Memory B cell (primary cell): ENCODE measurements at regions not wholly inside any gene's neighbourhood (a gene's known extent, or its start where the extent isn't known, plus 50 kb on each side); places are given as distances from the start of the nearest gene placed in this dataset.
A peak's percentile ranks its signal among the peaks of the same experiment; 100 is the strongest.
"Not testable (repeated sequence)": the region's sequence is repeated elsewhere in the genome, so short reads cannot be mapped to it uniquely, and the experiment has no call there.

Source experiments
- ATAC-seq: fragments of 150-1000 bp; cut with Tn5 transposase; 2 replicates; pipeline ENCODE4 v1.10.0; 2021; ENCODE audit warnings: low read depth, mild to moderate bottlenecking, moderate library complexity
- DNase-seq, 2 donors: peaks; one replicate each; pipeline ENCODE4 v3.0.0; 2022; ENCODE audit warnings: low spot score in 2 of 2
- H3K27ac Mint-ChIP-seq: one replicate; pipeline ENCODE4 v1.8.0; 2022; ENCODE audit warnings: mild to moderate bottlenecking, moderate library complexity, mixed read lengths
- H3K27me3 Mint-ChIP-seq: one replicate; pipeline ENCODE4 v1.8.0; 2022; ENCODE audit warnings: mixed read lengths
- H3K36me3 Mint-ChIP-seq: one replicate; pipeline ENCODE4 v1.8.0; 2022; ENCODE audit warnings: mild to moderate bottlenecking, mixed read lengths
- H3K4me1 Mint-ChIP-seq: one replicate; pipeline ENCODE4 v1.8.0; 2022; ENCODE audit warnings: mixed read lengths
- H3K4me3 Mint-ChIP-seq: one replicate; pipeline ENCODE4 v1.8.0; 2022; ENCODE audit warnings: mild to moderate bottlenecking, moderate library complexity, mixed read lengths
- H3K9me3 Mint-ChIP-seq: one replicate; pipeline ENCODE4 v1.8.0; 2022; ENCODE audit warnings: mixed read lengths

DNA sequence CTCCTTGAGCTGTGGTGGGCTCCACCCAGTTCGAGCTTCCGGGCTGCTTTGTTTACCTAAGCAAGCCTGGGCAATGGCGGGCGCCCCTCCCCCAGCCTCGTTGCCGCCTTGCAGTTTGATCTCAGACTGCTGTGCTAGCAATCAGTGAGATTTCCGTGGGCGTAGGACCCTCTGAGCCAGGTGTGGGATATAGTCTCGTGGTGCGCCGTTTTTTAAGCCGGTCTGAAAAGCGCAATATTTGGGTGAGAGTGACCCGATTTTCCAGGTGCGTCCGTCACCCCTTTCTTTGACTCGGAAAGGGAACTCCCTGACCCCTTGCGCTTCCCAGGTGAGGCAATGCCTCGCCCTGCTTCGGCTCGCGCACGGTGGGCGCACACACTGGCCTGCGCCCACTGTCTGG, 1151.1 kb upstream of the SORCS1 start:
- not testable (repeated sequence) for H3K27ac Mint-ChIP-seq, H3K27me3 Mint-ChIP-seq, H3K9me3 Mint-ChIP-seq, ATAC-seq, H3K36me3 Mint-ChIP-seq, H3K4me1 Mint-ChIP-seq, DNase-seq
- H3K4me3 Mint-ChIP-seq, result peak overlapping the region; percentile 34

DNA sequence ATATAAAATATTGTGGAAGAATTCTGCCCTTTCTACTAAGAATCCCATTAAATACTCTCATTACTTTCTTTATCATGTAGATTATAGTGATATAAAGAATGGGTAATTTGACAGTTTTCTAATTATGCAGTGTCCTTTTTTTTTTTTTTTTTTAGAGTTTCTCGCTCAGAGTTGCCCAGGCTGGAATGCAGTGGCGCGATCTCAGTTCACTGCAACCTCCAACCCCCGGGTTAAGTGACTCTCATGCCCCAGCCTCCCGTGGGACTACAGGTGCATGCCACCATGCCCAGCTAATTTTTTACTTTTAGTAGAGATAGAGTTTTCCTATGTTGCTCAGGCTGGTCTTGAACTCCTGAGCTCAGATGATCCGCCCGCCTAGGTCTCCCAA, 1143.4 kb upstream of the SORCS1 start:
- H3K4me1 Mint-ChIP-seq, result no peaks in the 10 kb centered on the region
- no peaks in the 10 kb centered on the region for H3K27me3 Mint-ChIP-seq
- no peak overlapping the region for H3K4me3 Mint-ChIP-seq
- H3K36me3 Mint-ChIP-seq, result no peaks in the 10 kb centered on the region
- DNase-seq (no peak), ATAC-seq (no peak)
- H3K27ac Mint-ChIP-seq, result no peak overlapping the region
- peaks cover 5% of the 10 kb centered on the region for H3K9me3 Mint-ChIP-seq

DNA sequence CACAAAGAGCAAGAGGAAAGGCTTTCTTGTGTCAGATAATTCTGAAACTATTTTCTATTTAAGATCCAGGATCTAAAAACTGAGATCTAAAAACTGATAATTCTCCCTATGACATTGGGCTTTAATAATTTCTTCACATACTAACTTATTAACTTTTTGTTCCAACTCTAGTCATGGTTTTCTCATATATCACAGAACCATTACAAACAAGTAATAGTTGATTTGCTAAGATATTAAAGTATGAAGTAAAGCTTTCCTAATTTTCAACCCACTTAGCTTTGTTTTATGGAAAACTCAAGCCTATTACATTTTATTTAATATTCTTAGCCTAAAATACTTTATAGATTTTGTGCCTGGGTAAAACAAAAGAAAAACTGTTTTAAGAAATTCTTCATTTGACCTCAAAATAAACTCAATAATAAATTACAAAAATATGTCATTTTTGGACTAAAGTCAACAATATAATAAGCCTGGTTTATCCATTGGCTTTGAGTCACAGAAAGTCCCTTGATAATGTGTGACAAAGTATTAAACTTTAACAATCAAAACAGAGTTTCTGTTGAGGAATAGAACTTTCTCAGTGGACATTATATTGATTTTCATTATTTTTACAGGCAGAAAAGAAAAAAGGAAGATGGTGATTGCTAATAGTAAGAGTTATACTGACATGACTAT, 1142.9 kb upstream of the SORCS1 start:
- H3K4me3 Mint-ChIP-seq, result no peak overlapping the region
- H3K27ac Mint-ChIP-seq, result no peak overlapping the region
- peaks cover 5% of the 10 kb centered on the region for H3K9me3 Mint-ChIP-seq
- no peaks in the 10 kb centered on the region for H3K4me1 Mint-ChIP-seq
- no peak for DNase-seq
- ATAC-seq, result no peak
- H3K36me3 Mint-ChIP-seq, result no peaks in the 10 kb centered on the region
- no peaks in the 10 kb centered on the region for H3K27me3 Mint-ChIP-seq

DNA sequence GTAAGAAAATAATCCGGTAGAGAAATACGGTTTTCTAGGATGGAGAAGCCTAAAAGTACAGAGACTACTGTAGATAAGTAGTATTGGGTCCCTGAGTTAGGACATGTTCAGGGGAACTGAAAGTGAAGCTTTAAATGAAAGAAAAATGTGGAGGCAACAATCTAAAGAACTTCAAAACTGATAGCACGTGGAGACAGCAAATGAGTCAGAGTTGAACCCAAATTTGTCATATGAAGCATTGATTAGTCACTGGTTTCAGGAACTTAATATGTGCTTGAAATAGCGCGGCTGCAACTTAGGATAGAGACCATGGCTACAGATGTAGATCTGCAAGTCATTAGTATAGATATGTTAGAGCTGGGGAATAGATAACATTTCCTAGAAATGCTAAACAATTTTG, 1138.6 kb upstream of the SORCS1 start:
- H3K4me3 Mint-ChIP-seq, result no peak overlapping the region
- H3K9me3 Mint-ChIP-seq, result peaks cover 4% of the 10 kb centered on the region
- DNase-seq, result no peak
- no peak overlapping the region for H3K27ac Mint-ChIP-seq
- H3K36me3 Mint-ChIP-seq, result no peaks in the 10 kb centered on the region
- H3K27me3 Mint-ChIP-seq, result peaks cover 2% of the 10 kb centered on the region
- no peaks in the 10 kb centered on the region for H3K4me1 Mint-ChIP-seq
- no peak for ATAC-seq

DNA sequence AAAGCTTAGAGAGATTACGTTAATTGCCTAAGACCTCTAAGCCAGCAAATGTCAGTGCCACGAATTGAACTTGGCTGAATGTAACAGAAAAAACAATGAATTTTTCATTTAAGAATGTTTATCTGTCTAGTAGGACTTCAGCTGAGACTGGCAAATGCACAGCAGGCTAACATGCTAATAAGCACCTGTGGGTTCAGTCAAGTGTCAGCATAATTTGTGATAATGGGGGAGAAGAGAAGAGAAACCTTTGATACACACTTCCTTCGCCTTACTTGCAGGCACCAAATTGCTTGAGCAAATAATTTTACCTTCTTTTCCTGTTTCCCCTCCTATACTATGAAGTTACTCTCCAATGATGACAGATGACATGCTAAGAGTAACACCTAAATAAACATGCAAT, 1136.5 kb upstream of the SORCS1 start:
- ATAC-seq (no peak), DNase-seq (no peak)
- no peaks in the 10 kb centered on the region for H3K4me1 Mint-ChIP-seq
- peaks cover 2% of the 10 kb centered on the region for H3K27me3 Mint-ChIP-seq
- H3K4me3 Mint-ChIP-seq, result no peak overlapping the region
- no peak overlapping the region for H3K27ac Mint-ChIP-seq
- H3K36me3 Mint-ChIP-seq, result no peaks in the 10 kb centered on the region
- peaks cover 4% of the 10 kb centered on the region for H3K9me3 Mint-ChIP-seq

DNA sequence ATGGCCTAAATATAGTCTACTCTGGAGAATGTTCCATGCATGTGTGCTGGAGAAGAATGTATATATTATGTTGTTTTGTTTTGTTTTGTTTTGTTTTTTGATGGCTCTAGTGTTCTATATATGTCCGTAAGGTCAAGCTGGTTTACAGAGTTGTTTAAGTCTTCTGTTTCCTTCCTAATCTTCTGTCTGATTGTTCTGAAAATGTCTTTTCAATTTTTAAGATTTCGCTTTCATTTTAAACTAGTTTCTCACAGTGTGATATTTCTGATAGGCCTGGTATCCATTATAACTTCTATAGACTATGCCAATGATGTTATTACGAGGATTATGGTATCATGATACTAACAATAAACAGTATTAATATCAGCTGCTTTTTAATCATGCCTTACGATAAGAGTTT, 1126.3 kb upstream of the SORCS1 start:
- Mint-ChIP-seq H3K4me1 (no peaks in the 10 kb centered on the region), H3K27ac (no peak overlapping the region), H3K4me3 (no peak overlapping the region), H3K9me3 (peaks cover 11% of the 10 kb centered on the region), H3K27me3 (no peaks in the 10 kb centered on the region), H3K36me3 (peaks cover 2% of the 10 kb centered on the region)
- ATAC-seq, result no peak
- DNase-seq, result no peak

DNA sequence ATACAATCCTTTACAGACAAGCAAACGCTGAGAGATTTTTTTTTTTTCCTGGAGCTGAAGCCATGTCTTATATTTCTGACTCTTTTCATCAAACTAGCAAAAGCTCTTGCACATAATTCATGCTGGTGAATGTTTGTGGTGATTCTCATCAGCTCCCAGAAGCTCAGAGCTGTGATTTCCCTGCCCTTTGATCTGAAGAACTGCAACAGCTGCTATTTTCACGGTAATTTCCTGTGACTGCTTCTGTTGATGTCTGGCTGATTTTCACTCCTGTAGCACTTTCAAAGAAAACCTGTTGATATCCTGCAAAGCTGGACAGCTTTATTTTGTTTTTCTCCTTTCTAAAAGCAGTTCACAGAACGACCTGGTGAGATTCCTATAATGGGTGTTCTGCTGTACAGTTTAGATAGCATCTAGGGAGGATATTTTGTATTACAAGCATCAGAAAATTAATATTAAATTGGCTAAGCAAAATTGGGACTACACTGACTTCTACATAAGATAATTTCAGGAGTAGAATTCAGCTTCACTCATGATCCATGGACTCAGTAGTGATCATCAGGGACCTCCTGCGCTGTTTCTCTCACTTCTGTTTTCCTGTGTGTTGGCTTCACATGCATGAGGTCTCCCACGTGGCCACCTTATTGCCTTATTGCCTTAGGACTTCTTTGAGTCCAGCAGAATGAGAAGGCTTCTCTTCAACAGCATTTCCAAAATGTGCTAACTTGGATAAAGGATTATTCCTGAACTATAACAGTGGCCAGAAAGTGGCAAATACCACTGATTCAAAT, 1111.6 kb upstream of the SORCS1 start:
- DNase-seq, result no peak
- Mint-ChIP-seq H3K9me3 (peaks cover 6% of the 10 kb centered on the region), H3K27me3 (peaks cover 1% of the 10 kb centered on the region), H3K27ac (no peak overlapping the region), H3K4me3 (no peak overlapping the region), H3K36me3 (no peaks in the 10 kb centered on the region), H3K4me1 (no peaks in the 10 kb centered on the region)
- no peak for ATAC-seq

DNA sequence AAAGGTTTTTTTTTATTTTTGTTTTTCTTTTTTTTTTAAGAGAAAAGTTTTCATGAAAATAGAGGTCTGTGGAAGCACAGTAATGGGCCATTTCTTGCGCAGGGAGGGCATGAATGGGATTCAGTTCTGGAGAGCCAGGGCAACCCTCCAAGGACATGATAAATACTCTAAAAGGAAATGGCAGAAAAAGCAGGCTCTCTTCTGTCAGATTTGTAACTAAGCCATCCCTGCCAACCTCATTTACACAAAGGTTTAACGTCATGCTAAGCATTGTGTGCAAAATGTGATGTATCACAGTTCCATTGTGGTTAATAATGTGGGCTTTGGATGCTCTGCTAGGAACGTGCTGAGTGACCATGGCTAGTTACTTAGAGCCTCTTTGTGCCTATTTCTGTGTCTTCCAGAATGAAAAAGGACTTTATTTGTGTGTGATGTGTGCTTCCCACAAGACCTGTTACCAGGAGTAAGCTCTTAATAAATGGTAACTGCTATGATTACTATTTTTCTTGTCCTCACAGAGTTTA, 1095.9 kb upstream of the SORCS1 start:
- no peaks in the 10 kb centered on the region for H3K4me1 Mint-ChIP-seq
- H3K36me3 Mint-ChIP-seq, result no peaks in the 10 kb centered on the region
- H3K27ac Mint-ChIP-seq, result no peak overlapping the region
- no peaks in the 10 kb centered on the region for H3K27me3 Mint-ChIP-seq
- ATAC-seq (no peak), DNase-seq (no peak)
- no peaks in the 10 kb centered on the region for H3K9me3 Mint-ChIP-seq
- no peak overlapping the region for H3K4me3 Mint-ChIP-seq

DNA sequence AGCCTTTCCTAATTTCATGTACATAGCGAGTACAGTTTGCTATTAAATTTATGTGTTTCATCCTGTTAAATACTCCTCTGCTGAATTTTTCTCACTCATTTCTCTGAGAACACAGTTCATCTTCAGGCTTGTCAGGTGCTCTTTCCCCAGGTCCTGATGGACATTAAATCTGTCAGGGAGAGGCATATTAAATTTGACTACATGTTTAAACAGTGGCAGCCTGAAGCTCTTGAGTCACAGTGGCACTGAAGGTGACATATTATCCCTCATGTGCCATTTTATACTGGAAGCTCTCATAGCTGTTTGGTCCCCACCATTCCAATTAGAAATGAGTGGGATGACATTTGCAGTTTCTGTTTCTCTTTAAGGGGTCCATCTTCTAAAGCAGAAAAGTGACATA, 1089.6 kb upstream of the SORCS1 start:
- Mint-ChIP-seq H3K4me1 (no peaks in the 10 kb centered on the region), H3K36me3 (no peaks in the 10 kb centered on the region), H3K27me3 (no peaks in the 10 kb centered on the region), H3K4me3 (no peak overlapping the region), H3K27ac (no peak overlapping the region), H3K9me3 (no peaks in the 10 kb centered on the region)
- ATAC-seq (no peak), DNase-seq (no peak)

DNA sequence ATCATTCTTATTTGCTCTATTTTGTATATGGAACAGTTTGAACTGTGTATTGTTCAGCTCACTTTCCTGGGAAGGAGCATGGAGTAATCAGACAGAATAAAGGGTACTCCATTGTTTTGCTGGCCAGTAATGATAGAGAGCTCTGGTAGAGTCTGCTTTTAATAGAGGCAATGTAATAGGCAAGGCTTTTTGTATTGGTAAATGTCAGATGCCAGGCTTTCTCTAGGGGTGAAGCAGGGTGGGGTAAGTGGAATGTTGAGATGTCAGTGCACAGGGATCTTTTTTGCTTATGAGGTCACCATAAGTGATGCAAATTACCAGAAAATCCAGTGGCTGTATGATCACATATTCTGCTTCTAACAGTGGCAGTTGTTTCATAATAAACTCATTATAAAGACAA, 1088.3 kb upstream of the SORCS1 start:
- H3K4me3 Mint-ChIP-seq, result no peak overlapping the region
- DNase-seq (no peak), ATAC-seq (no peak)

DNA sequence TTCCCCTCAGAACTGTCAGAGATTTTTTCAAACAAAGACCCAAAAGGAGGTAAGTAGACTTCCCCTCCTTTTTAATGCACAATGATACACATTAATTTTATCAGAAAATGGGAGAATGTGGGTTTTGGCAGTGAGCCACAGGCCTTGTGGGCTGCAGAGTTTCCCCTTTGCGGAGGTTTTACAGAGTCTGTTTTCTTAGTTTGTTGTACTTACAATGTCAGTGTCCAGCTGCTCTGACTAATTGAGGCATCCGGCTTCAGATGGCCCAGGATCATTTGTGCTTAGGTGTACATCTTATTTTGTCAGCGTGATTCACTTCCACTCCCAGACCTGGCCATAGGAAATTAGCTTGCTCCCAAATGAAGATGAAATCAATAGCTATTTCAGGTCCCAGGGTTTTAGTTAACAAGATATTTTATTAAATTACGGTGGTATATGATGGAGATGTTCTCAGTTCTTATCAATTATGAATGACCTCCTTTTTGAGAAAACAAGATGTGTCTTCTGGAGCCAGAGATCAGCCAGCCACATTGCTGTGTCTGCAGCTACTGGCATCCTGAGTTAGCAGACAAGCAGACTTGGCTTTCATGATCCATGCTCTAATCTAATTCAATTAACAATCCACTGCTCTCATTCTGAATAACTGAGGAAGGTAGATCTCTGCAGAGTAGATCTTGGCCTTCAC, 1086.6 kb upstream of the SORCS1 start:
- Mint-ChIP-seq H3K36me3 (no peaks in the 10 kb centered on the region), H3K4me1 (no peaks in the 10 kb centered on the region), H3K27ac (no peak overlapping the region), H3K27me3 (no peaks in the 10 kb centered on the region), H3K4me3 (no peak overlapping the region), H3K9me3 (peaks cover 2% of the 10 kb centered on the region)
- DNase-seq (no peak), ATAC-seq (no peak)

More for the DNA sequence above, 1088.3 kb upstream of the SORCS1 start:
- Mint-ChIP-seq H3K36me3 (no peaks in the 10 kb centered on the region), H3K4me1 (no peaks in the 10 kb centered on the region), H3K27ac (no peak overlapping the region), H3K9me3 (no peaks in the 10 kb centered on the region), H3K27me3 (no peaks in the 10 kb centered on the region)

DNA sequence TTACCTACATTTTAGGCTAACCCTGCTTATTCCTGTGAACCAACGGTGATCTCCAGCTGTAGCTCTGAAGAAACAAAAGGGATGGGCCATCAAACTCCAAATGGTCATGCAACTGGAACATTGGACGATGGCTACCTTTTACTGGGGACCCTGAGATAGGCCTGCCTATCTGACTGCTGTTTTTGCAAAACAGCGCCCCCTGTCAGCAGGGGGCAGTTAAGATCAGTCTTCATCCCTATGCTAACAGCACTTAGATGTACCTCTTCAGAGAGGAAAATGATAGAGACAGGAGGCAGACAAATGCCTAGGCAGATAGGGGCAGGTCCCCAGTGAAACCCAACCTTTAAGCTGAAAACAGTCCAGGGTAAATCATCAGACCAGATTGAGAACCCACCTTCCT, 1085.4 kb upstream of the SORCS1 start:
- H3K4me3 Mint-ChIP-seq, result no peak overlapping the region
- no peak overlapping the region for H3K27ac Mint-ChIP-seq
- peaks cover 2% of the 10 kb centered on the region for H3K9me3 Mint-ChIP-seq
- H3K4me1 Mint-ChIP-seq, result no peaks in the 10 kb centered on the region
- H3K36me3 Mint-ChIP-seq, result no peaks in the 10 kb centered on the region
- no peak for DNase-seq
- no peak for ATAC-seq
- no peaks in the 10 kb centered on the region for H3K27me3 Mint-ChIP-seq

DNA sequence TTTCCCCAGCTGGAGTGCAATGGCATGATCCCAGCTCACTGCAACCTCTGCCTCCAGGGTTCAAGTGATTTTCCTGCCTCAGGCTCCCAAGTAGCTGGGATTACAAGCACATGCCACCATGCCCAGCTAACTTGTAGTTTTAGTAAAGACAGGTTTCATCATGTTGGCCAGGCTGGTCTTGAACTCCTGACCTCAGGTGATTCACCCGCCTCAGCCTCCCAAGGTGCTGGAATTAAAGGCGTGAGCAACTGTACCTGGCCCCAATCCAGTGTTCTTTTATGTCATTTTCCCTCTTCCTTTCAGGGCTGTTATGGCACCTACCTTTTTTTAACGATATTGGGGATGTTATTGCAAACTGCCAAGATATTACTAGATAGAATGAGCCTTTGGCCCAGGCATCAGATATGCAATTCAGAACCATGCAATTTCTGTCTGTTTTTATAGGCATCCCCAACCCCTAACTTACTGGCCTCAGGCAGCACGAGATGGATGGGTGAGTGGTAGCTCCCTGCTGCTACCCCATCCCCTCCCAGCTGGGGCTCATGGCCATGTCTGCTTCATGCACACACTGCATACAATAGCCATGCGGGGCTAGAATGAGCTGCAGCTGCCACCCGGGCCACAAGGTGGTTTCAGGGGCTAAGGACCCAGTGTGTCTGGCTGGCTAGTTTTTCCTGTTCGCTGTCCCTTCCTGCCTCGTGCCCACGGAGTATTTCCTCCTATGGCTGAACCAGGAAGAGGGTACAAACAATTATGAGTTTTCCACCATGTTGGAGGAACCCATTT, 1080.1 kb upstream of the SORCS1 start:
- H3K4me3 Mint-ChIP-seq, result no peak overlapping the region
- no peak overlapping the region for H3K27ac Mint-ChIP-seq
- no peak for ATAC-seq
- peaks cover 4% of the 10 kb centered on the region for H3K9me3 Mint-ChIP-seq
- DNase-seq, result no peak
- no peaks in the 10 kb centered on the region for H3K36me3 Mint-ChIP-seq
- H3K4me1 Mint-ChIP-seq, result no peaks in the 10 kb centered on the region
- no peaks in the 10 kb centered on the region for H3K27me3 Mint-ChIP-seq

DNA sequence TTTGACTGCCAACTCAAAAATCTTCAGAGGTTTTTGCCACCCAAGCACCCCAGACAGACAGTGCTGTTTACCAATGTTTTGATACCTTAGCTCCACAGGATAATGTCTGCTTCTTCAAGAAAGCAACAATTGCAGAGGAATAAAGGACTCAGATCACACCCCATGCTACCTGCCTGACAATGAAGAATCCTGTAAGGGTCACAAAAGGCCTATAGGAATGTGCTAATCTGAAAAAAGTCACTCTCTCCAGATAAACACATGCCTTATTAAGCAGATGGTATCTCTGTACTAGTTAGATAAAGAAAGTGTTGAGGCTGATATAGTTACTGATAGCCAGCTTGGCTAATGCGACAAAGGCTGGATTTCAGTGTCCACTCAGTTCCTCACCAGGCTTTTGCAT, 1076.7 kb upstream of the SORCS1 start:
- H3K9me3 Mint-ChIP-seq, result peaks cover 2% of the 10 kb centered on the region
- H3K4me3 Mint-ChIP-seq, result no peak overlapping the region
- H3K27me3 Mint-ChIP-seq, result no peaks in the 10 kb centered on the region
- no peak for ATAC-seq
- no peaks in the 10 kb centered on the region for H3K4me1 Mint-ChIP-seq
- no peaks in the 10 kb centered on the region for H3K36me3 Mint-ChIP-seq
- no peak overlapping the region for H3K27ac Mint-ChIP-seq
- DNase-seq, result no peak
